Uterus (tissue), 3 donors: ENCODE measurements at regions not wholly inside any gene's neighbourhood (a gene's known extent, or its start where the extent isn't known, plus 50 kb on each side); places are given as distances from the start of the nearest gene placed in this dataset.
"Not testable (repeated sequence)": the region's sequence is repeated elsewhere in the genome, so short reads cannot be mapped to it uniquely, and the experiment has no call there.

Experiments used
- DNase-seq, 2 donors: peaks; one replicate each; pipeline ENCODE4 v3.0.0-alpha.2; 2019 to 2020
- H3K27ac ChIP-seq, 2 donors: fragments of 200-600 bp; sonication (generic); 1 replicate in 1 of 2; 2 replicates in 1 of 2; pipeline ENCODE4 v1.5.1; 2016 to 2018
- H3K27me3 ChIP-seq, 2 donors: fragments of 200-600 bp; sonication (generic); one replicate each; pipeline ENCODE4 v1.5.1; 2018 to 2019; ENCODE audit warnings: control low read depth in 1 of 2
- H3K36me3 ChIP-seq, 2 donors: fragments of 200-600 bp; sonication (generic); one replicate each; pipeline ENCODE4 v1.5.1; 2019; ENCODE audit warnings: control low read depth in 1 of 2
- H3K4me1 ChIP-seq, 2 donors: fragments of 200-600 bp; sonication (generic); one replicate each; pipeline ENCODE4 v1.5.1; 2018 to 2019; ENCODE audit warnings: control low read depth in 1 of 2
- H3K4me3 ChIP-seq, 2 donors: fragments of 200-600 bp; sonication (generic); 1 replicate in 1 of 2; 2 replicates in 1 of 2; pipeline ENCODE4 v1.5.1; 2018 to 2019; ENCODE audit warnings: mild to moderate bottlenecking in 1 of 2
- H3K9me3 ChIP-seq, 2 donors: fragments of 200-600 bp; sonication (generic); one replicate each; pipeline ENCODE4 v1.5.1; 2019; ENCODE audit warnings: control low read depth in 1 of 2
- CTCF ChIP-seq, 4 experiments: fragments of 200-600 bp in 2 of 4; fragments of 450-650 bp in 2 of 4; sonication (generic) in 2 of 4; IDR thresholded peaks; one replicate each; pipeline ENCODE4 v1.5.1; 2016 to 2019; ENCODE audit warnings: antibody characterized with exemption in 4 of 4, mild to moderate bottlenecking in 2 of 4, moderate library complexity in 1 of 4
- POLR2A ChIP-seq, 2 donors: fragments of 450-650 bp; IDR thresholded peaks; one replicate each; pipeline ENCODE4 v1.6.1; 2016; ENCODE audit warnings: antibody characterized with exemption in 2 of 2, mild to moderate bottlenecking in 1 of 2, moderate library complexity in 1 of 2
- intact Hi-C: fragments of 100-400 bp; cut with DNase I; formaldehyde crosslinking; loops from one replicate; pipeline ENCODE4 v1.15.1; 2023; ENCODE audit warnings: low total_unique reads
- donor health status: DM: yes; HTN: yes; CAD: no.

DNA sequence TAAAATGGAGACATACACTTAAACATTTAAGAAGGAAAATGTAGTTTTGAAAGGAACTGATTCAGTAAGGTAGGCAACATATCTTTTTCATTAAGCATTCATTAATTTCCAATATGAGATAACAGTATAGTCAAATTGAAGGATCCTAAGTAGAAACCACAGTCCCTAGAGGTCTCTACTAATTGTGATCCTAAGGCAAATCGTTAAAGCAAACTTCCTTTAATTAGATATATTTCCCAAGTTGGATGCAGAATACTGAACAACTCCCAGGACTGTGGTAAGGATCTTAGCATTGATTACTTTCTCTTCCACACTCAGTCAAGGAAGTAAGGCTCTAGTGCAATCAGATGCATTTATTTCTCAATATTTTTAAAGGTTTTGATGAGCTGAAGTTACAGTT is 604.1 kb upstream of the GJE1 start:
- Histone ChIP-seq H3K4me1 (no peaks in the 10 kb centered on the region), H3K27ac (no peak overlapping the region), H3K36me3 (no peaks in the 10 kb centered on the region), H3K4me3 (no peak overlapping the region), H3K27me3 (no peaks in the 10 kb centered on the region), H3K9me3 (no peaks in the 10 kb centered on the region)
- DNase-seq, result no peak
- intact Hi-C loops, result no loop called here
- TF ChIP-seq POLR2A (IDR thresholded peaks at IDR 0.05), result no peak
- TF ChIP-seq CTCF (IDR thresholded peaks at IDR 0.05), result no peak

- intact Hi-C loops, result no loop called here
- H3K36me3 ChIP-seq, result no peaks in the 10 kb centered on the region
- no peak overlapping the region for H3K27ac ChIP-seq
- H3K4me3 ChIP-seq, result no peak overlapping the region
- TF ChIP-seq POLR2A (IDR thresholded peaks at IDR 0.05), result no peak
- TF ChIP-seq CTCF (IDR thresholded peaks at IDR 0.05), result no peak
- no peaks in the 10 kb centered on the region for H3K9me3 ChIP-seq
- no peaks in the 10 kb centered on the region for H3K27me3 ChIP-seq
- DNase-seq, result no peak
- H3K4me1 ChIP-seq, result no peaks in the 10 kb centered on the region
These were observed 605.7 kb upstream of the GJE1 start for GRCh38 chr6:141526985-141527384.

- H3K27me3 ChIP-seq, result no peaks in the 10 kb centered on the region
- H3K9me3 ChIP-seq, result no peaks in the 10 kb centered on the region
- H3K4me3 ChIP-seq, result no peak overlapping the region
- no peak for DNase-seq
- TF ChIP-seq POLR2A (IDR thresholded peaks at IDR 0.05) (no peak), CTCF (IDR thresholded peaks at IDR 0.05) (no peak)
- H3K4me1 ChIP-seq, result no peaks in the 10 kb centered on the region
- H3K27ac ChIP-seq, result no peak overlapping the region
- intact Hi-C loops, result no loop called here
- H3K36me3 ChIP-seq, result no peaks in the 10 kb centered on the region
These were observed 611.3 kb upstream of the GJE1 start for GRCh38 chr6:141521440-141521839.

- no peaks in the 10 kb centered on the region for H3K36me3 ChIP-seq
- no peak for TF ChIP-seq POLR2A (IDR thresholded peaks at IDR 0.05)
- TF ChIP-seq CTCF (IDR thresholded peaks at IDR 0.05), result no peak
- no peaks in the 10 kb centered on the region for H3K9me3 ChIP-seq
- DNase-seq, result no peak
- no peak overlapping the region for H3K4me3 ChIP-seq
- no peaks in the 10 kb centered on the region for H3K4me1 ChIP-seq
- no peak overlapping the region for H3K27ac ChIP-seq
- no peaks in the 10 kb centered on the region for H3K27me3 ChIP-seq
- intact Hi-C loops, result no loop called here
These were observed 618.9 kb upstream of the GJE1 start for GRCh38 chr6:141513830-141514229.

GRCh38 chr6:141510803-141511202 is 621.9 kb upstream of the GJE1 start:
- intact Hi-C loops, result no loop called here
- DNase-seq, result no peak
- H3K4me1 ChIP-seq, result no peaks in the 10 kb centered on the region
- no peak overlapping the region for H3K27ac ChIP-seq
- TF ChIP-seq CTCF (IDR thresholded peaks at IDR 0.05), result no peak
- TF ChIP-seq POLR2A (IDR thresholded peaks at IDR 0.05), result no peak
- H3K27me3 ChIP-seq, result no peaks in the 10 kb centered on the region
- no peaks in the 10 kb centered on the region for H3K36me3 ChIP-seq
- no peak overlapping the region for H3K4me3 ChIP-seq
- H3K9me3 ChIP-seq, result peaks cover 0 to 3% of the 10 kb centered on the region in 2 donors

DNA sequence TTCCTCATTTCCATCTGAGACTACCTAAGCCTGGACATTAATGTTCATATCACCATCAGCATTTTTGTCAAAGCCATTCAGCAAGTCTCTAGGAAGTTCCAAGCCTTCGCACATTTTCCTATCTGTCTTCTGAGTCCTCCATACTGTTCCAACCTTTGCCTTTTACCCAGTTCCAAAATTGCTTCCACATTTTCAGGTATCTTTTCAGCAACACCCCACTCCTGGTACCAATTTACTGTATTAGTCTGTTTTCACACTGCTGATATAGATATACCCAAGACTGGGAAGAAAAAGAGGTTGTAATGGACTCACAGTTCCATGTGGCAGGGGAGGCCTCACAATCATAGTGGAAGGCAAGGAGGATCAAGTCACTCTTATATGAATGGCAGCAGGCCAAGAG is 626.7 kb upstream of the GJE1 start:
- H3K4me3 ChIP-seq, H3K9me3 ChIP-seq, intact Hi-C loops, H3K36me3 ChIP-seq, H3K27ac ChIP-seq, H3K27me3 ChIP-seq, H3K4me1 ChIP-seq, DNase-seq: not testable (repeated sequence)

DNA sequence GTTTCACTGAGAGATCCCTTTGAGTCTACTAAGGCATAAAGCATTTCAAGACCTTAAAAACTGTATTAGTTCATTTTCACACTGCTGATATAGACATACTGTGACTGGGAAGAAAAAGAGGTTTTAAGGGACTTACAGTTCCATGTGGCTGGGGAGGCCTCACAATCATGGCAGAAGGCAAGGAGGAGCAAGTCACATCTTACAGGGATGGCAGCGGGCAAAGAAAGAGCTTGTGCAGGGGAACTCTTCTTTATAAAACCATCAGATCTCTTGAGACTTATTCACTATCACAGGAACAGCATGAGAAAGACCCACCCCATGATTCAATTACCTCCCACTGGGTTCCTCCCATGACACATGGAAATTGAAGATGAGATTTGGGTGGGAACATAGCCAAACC is 628.4 kb upstream of the GJE1 start:
- H3K27ac ChIP-seq, intact Hi-C loops, H3K9me3 ChIP-seq, H3K4me1 ChIP-seq, H3K36me3 ChIP-seq, DNase-seq, H3K27me3 ChIP-seq, H3K4me3 ChIP-seq: not testable (repeated sequence)
